HG03066 (cell line): ENCODE measurements at regions not wholly inside any gene's neighbourhood (a gene's known extent, or its start where the extent isn't known, plus 50 kb on each side); places are given as distances from the start of the nearest gene placed in this dataset.
"Not testable (repeated sequence)": the region's sequence is repeated elsewhere in the genome, so short reads cannot be mapped to it uniquely, and the experiment has no call there.

Source experiments
- ATAC-seq: cut with Tn5 transposase; IDR thresholded peaks from one replicate; pipeline ENCODE4 v1.9.1; 2021; ENCODE audit warnings: low read depth; ENCODE audit not compliant: unreplicated experiment

DNA sequence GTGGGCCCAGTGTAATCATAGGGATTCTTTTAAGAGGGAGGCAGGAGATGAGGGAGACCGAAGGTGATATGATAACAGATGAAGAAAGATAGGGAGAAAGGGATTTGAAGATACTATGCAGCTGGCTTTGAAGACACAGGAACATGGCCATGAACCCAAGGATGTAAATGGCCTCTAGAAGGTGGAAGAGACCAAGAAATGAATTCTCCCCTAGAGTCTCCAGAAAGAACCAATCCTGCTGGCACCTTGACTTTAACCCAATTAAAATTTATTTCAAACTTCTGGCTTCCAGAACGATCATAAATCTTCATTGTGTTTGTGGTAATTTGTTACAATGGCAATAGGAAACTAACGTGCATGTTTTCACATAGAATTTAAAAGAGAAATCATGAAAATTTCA is 95.0 kb upstream of the GORAB start:
- no peak for ATAC-seq

DNA sequence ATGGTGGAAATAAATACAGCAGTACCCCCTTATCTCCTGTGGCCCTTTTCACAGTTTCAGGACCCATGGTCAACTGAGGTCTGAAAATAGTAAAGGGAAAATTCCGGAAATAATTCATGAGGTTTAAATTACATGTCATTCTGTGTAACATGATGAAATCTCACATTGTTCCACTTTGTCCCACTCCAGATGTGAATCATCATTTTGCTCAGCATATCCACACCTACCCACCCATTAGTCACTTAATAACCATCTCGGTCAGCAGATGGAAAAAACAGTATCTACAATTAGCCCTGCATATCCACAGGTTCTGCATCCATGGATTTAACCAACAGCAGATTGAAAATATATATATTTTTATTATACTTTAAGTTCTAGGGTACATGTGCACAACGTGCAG is 86.9 kb upstream of the GORAB start:
- ATAC-seq = no peak

DNA sequence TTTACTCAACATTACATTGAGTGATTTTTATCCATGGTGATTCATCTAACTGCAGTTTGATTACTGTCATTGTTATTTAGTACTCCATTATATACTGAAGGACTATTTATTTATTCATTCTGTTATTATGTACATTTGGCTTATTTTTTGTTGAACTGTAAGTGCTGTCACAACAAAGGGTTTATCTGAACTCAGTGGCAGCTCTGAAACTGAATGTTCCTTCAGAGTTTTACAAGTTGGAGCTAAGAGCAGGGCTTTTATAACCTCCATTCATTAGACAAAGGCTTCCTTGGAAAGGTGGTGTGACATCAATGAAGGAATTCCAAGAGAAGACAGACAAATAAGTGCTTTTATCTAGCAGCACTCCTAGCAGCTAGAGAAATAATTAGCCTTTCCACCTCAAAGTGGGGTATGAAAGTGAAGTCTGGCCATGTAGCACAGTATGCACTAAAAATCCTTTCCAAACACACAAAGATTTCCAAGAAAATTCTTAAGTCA is 83.3 kb upstream of the GORAB start:
- no peak for ATAC-seq

DNA sequence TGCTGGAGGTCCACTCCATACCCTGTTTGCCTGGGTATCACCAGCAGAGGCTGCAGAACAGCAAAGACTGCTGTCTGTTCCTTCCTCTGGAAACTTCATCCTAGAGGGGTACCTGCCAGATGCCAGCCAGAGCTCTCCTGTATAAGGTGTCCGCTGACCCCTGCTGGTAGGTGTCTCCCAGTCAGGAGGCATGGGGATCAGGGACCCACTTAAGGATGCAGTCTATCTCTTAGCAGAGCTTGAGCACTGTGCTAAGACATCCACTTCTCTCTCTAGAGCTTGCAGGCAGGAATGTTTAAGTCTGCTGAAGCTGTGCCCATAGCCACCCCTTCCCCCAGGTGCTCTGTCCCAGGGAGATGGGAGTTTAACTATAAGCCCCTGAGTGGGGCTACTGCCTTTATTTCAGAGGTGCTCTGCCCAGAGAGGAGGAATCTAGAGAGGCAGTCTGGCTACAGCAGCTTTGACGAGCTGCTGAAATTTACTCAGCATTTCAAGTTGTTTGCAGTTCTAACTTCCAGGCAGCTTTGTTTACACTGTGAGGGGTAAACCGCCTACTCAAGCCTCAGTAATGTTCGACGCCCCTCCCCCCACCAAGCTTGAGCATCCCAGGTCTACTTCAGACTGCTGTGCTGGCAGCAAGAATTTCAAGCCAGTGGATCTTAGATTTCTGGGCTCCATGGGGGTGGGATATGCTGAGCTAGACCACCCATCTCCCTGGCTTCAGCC is 74.5 kb upstream of the GORAB start:
- not testable (repeated sequence) for ATAC-seq

DNA sequence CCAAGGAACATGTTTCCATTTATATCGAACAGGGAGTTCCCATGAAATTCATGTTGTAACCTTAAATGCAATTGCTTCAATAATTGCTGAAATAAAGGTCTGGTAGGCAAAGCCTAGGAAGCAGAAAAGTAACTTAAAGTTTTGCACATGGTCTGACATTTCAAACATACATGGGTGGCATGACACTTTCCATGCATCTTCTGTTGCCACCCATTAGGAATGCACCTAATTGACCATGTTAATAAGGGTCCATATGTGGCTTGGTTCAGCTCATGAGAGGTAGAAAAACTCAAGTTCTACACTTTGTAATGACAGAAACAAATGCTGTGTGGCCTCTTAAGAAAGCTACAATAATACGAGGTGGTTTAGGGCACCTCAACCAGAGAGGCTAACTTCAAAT is 72.0 kb upstream of the GORAB start:
- ATAC-seq = no peak

DNA sequence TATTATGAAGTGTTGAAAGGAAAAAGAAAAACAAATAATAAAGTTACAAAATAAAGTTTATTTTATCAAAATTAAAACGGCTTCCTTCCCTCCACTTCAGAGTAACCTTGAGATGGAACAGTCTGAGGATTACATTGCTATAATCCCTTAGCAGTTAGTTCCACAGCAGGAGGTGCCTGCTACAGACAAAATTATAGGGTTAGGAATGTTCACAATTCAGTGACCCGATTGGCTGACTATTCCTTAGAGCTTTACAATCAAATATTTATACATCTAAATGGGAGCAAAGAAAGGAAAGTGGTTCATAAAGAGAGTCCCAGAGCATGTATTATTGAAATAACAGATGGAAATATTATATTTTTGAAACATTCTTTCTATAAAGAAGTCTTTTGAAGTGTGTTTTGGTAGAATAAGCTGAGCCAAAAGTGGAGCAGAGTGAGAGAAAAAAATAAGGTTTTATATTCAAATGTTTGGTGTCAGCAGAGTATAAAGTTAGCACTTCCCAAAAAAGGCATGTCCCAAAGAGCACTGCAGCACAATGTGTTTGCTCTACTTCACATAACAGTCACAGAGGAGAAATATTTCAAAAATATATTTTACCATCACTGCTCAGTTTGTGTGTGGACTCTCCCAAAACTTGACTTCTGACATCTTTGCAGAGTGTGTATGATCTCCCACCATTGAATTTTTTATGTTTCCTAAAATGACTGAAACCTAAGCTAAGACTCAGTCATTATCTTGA is 71.4 kb upstream of the GORAB start:
- ATAC-seq = no peak

DNA sequence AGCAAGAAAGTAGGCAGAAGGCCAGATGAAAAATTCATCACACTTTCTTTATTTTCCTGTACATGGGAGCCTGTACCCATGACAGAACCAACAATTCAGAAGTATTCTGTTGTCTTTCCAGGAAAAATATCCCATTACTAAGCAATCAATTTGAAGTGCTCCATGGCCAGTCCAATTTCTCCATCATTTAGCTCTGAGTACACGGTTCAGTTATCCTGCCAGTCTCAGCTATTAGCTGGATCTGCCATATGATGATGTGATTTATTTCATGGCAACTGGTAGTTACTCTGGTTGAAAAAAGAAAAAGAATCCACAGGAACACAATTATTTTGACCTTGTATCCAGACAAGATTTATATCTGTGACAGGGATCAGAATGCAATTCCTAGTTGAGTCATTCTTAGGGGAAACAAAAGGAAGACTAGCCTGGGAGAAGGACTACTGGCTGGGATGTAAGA is 70.6 kb upstream of the GORAB start:
- ATAC-seq = no peak

DNA sequence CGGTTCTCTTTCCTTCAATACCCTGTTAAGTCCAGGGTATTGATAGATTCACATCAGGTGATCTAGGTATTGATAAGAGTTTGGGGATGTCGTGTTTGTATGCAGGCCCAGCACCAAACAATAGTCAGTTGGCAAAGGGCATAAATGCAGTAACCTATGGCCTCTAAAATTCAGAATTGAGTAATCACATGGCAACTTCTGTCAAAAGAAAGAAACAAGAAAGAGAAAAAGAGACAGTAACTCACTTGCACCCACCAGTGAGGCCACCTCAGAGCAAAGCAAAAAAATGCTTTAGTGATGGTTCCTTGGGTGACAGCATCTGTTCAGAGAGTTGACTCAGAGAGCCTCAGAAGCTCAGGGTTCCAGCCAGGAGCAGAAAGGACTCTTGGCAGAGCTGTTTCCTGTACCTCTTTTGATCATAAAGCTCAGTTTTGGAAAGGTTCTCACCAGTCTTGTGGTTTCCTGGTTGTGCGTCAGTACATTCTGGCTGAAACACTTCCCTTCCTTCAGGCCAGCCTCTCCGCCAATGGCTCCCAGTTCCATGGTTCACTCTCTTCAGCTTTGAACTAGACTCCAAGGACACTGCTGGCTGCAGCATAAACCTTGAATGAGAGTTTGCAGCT is 70.1 kb upstream of the GORAB start:
- ATAC-seq = no peak

DNA sequence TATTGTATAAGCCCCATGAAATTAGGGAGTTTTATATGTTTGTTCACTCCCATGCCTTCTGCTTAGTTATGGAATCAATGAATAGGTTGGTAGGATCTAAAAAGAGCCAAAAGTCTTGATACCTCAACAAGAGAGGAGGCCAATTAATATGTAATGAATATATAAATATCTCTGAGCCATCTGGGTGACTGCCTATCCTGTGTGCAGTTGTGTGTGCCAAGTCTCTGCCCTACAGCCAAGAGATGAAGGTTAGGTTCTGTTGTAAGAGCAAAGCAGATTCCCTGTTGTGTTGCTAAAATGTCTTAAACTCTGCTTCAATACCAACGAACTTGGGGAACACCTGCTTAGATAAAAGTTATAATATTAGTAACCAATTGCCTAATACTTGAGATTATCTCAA is 61.8 kb upstream of the GORAB start:
- ATAC-seq = no peak

DNA sequence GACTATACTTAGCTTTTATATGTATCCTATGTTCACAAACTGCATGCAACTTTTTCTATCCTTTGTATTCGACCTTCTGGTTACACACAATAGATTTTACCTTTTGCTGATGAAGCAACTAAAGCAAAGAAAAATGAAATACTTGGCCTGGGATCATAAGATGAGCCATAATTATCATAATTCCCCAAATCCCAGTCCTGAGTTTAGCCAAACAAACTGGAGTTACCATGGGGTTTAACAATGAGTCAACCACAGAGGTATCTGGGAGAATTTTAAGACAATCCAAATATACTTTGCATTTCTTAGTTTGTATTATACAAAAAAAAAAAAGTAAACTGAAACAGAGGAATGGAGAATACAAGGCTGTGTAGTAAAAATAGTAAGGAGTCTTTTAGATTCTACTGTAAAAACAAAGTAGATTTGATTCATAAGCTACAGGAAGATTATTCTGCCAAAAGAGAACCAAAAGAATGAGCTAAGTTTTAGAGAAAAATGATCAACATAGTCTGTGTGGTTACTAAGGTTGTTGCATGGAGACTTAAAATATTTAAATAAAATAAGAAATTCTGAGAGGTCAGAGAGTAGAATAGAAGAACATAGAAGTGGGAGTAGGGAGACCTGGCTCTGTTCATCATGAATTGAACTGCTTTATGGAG is 60.4 kb upstream of the GORAB start:
- ATAC-seq = no peak

DNA sequence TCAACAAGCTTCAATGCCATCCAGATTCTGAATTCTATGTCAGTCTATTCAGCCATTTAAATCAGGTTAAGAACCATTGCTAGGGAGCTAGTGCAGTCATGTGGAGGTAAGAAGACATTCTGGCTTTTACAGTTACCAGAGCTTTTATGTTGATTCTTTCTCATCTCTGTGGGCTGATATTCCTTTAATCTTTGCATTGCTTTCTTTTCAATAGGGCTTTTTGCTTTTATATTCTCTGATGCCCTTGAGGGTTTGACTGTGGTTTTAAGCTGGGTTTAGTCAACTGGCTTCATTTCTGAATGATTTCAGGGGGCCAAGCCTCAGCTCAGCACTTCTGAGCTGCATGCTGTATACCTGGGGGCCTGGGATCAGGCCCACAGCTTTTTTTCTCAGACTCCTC is 51.0 kb upstream of the GORAB start:
- no peak for ATAC-seq
